K562 (cell line): ENCODE measurements at regions not wholly inside any gene's neighbourhood (a gene's known extent, or its start where the extent isn't known, plus 50 kb on each side); places are given as distances from the start of the nearest gene placed in this dataset.

ENCODE experiments used
- BRD9 ChIP-seq: fragments of 450-650 bp; IDR thresholded peaks from 2 replicates; pipeline ENCODE4 v1.6.1; 2018; ENCODE audit warnings: low read depth; ENCODE audit not compliant: partially characterized antibody
- RERE ChIP-seq: sonication (generic); formaldehyde crosslinking; IDR thresholded peaks from 2 replicates; pipeline ENCODE4 v1.8.0; 2023; ENCODE audit warnings: missing genetic modification reagents, mild to moderate bottlenecking, borderline replicate concordance
- ZNF184 ChIP-seq: sonication (generic); formaldehyde crosslinking; IDR thresholded peaks from 2 replicates; pipeline ENCODE4 v1.5.0; 2020; ENCODE audit warnings: missing genetic modification reagents
- ZNF79 ChIP-seq: fragments of 250-450 bp; sonication (Bioruptor Pico); IDR thresholded peaks from 2 replicates; pipeline ENCODE4 v1.4.0; 2020; ENCODE audit warnings: low read depth, mild to moderate bottlenecking, moderate library complexity

- TF ChIP-seq ZNF184 (CRISPR knock-in tag) (no peak), ZNF79 (CRISPR knock-in tag) (no peak), BRD9 (no peak), RERE (CRISPR knock-in tag) (no peak)
Measured at GRCh38 chr11:24384240-24384639, 112.6 kb upstream of the LUZP2 start.
